BJ (cell line): ENCODE measurements at regions not wholly inside any gene's neighbourhood (a gene's known extent, or its start where the extent isn't known, plus 50 kb on each side); places are given as distances from the start of the nearest gene placed in this dataset.

Source experiments
- CTCF ChIA-PET: fragments of 350-600 bp; formaldehyde crosslinking; extraction: SDS; loops from one replicate; lab custom pipeline; 2021; ENCODE audit warnings: antibody characterized with exemption, inconsistent platforms; lab: Yijun Ruan, JAX
- POLR2A ChIA-PET: fragments of 300-600 bp; sonication (Branson Sonifier 250); formaldehyde crosslinking; extraction: SDS; loops from one replicate; lab custom pipeline; 2021; ENCODE audit warnings: antibody characterized with exemption; lab: Charles Lee
- DNase-seq: peaks from one replicate; pipeline ENCODE4 v3.0.0-alpha.2; 2011; ENCODE audit warnings: low read depth
- H3K27me3 ChIP-seq: 2 replicates; pipeline ENCODE4 v1.6.0; 2011; ENCODE audit warnings: low read length; ENCODE audit not compliant: control insufficient read depth, insufficient read depth
- H3K36me3 ChIP-seq: 2 replicates; pipeline ENCODE4 v1.5.1; 2011; ENCODE audit warnings: low read length; ENCODE audit not compliant: control insufficient read depth, insufficient read depth
- H3K4me3 ChIP-seq: 2 replicates; pipeline ENCODE4 v1.5.1; 2011; ENCODE audit warnings: low read depth, mild to moderate bottlenecking, control low read depth, low read length
- TF ChIP-seq, protein P1 (sequence below): IDR thresholded peaks from 2 replicates; pipeline ENCODE4 v1.5.1; 2011; ENCODE audit warnings: low read depth, mild to moderate bottlenecking, control low read depth, inconsistent platforms, low read length, moderate library complexity; ENCODE audit not compliant: insufficient read depth

GRCh38 chr12:115387467-115387901 is 703.5 kb upstream of the TBX3 start:
- Histone ChIP-seq H3K36me3 (no peaks in the 10 kb centered on the region), H3K4me3 (no peak overlapping the region), H3K27me3 (no peaks in the 10 kb centered on the region)
- POLR2A ChIA-PET, result no interaction called here
- DNase-seq, result no peak
- TF ChIP-seq, protein P1, sequence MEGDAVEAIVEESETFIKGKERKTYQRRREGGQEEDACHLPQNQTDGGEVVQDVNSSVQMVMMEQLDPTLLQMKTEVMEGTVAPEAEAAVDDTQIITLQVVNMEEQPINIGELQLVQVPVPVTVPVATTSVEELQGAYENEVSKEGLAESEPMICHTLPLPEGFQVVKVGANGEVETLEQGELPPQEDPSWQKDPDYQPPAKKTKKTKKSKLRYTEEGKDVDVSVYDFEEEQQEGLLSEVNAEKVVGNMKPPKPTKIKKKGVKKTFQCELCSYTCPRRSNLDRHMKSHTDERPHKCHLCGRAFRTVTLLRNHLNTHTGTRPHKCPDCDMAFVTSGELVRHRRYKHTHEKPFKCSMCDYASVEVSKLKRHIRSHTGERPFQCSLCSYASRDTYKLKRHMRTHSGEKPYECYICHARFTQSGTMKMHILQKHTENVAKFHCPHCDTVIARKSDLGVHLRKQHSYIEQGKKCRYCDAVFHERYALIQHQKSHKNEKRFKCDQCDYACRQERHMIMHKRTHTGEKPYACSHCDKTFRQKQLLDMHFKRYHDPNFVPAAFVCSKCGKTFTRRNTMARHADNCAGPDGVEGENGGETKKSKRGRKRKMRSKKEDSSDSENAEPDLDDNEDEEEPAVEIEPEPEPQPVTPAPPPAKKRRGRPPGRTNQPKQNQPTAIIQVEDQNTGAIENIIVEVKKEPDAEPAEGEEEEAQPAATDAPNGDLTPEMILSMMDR, result no peak
- CTCF ChIA-PET, result no interaction called here

- ChIA-PET CTCF (no interaction called here), POLR2A (no interaction called here)
- no peaks in the 10 kb centered on the region for H3K27me3 ChIP-seq
- DNase-seq, result no peak
- TF ChIP-seq, protein P1, result no peak
- no peak overlapping the region for H3K4me3 ChIP-seq
- H3K36me3 ChIP-seq, result no peaks in the 10 kb centered on the region
These were observed 703.0 kb upstream of the TBX3 start for GRCh38 chr12:115386946-115387345.

DNA sequence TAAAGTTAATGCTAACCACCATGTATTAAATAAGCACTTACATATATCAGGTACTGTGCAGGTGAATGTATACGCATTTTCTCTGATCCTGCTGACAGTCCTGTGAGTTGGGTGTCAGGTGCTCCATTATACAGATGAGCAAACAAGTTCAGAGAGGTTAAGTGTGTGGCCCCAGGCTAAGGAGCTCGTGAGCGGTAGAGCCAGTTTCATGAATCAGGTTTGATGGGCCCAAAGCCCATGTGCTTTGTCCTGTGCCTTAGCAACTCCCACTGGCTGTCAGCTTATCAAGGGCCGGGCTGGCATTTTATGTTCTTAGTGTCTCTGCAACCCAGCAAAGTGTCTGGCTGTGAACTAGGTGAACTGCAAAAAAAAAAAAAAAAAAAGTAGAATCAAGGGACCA is 701.2 kb upstream of the TBX3 start:
- POLR2A ChIA-PET, result no interaction called here
- DNase-seq, result no peak
- Histone ChIP-seq H3K36me3 (no peaks in the 10 kb centered on the region), H3K4me3 (no peak overlapping the region), H3K27me3 (no peaks in the 10 kb centered on the region)
- CTCF ChIA-PET, result no interaction called here
- TF ChIP-seq, protein P1, result no peak

GRCh38 chr12:115384391-115384790 is 700.4 kb upstream of the TBX3 start:
- TF ChIP-seq, protein P1, result no peak
- DNase-seq, result no peak
- ChIA-PET POLR2A (no interaction called here), CTCF (no interaction called here)
- Histone ChIP-seq H3K27me3 (no peaks in the 10 kb centered on the region), H3K4me3 (no peak overlapping the region), H3K36me3 (no peaks in the 10 kb centered on the region)

GRCh38 chr12:115383668-115384067 is 699.7 kb upstream of the TBX3 start:
- no peak overlapping the region for H3K4me3 ChIP-seq
- CTCF ChIA-PET, result no interaction called here
- DNase-seq, result no peak
- H3K36me3 ChIP-seq, result no peaks in the 10 kb centered on the region
- TF ChIP-seq, protein P1, result no peak
- POLR2A ChIA-PET, result no interaction called here
- no peaks in the 10 kb centered on the region for H3K27me3 ChIP-seq
